SK-MEL-5 (cell line): ENCODE measurements at regions not wholly inside any gene's neighbourhood (a gene's known extent, or its start where the extent isn't known, plus 50 kb on each side); places are given as distances from the start of the nearest gene placed in this dataset.
"Not testable (repeated sequence)": the region's sequence is repeated elsewhere in the genome, so short reads cannot be mapped to it uniquely, and the experiment has no call there.

Experiments used
- DNase-seq: peaks from one replicate; pipeline ENCODE4 v3.0.0-alpha.2; 2016; ENCODE audit warnings: low read depth, low spot score
- in situ Hi-C: cut with HindIII; loops from 2 replicates; pipeline ENCODE4 v1.10.0; 2016; ENCODE audit warnings: low sequenced_read_pairs, high pct_unique_total_duplicates, low pct_unique_long_range_greater_than_20kb

DNA sequence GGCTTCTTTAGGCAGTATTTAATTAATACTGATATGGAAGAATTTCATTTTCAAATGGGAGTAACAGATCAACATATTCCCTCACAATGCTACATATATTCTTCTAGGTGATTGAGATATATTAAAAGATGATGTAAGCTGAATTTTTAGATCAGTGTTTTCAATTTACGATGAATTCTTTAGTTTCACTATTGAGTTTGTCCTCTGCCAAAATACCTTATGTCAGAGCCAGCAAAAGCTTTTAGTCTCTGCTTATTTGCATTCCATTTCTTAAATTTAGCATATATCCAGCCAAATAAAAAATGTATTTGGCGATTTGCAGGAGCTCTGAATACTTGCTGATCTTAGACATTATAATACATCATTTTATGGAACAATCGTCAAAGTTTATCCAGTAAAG, 144.3 kb downstream of the MOSPD2 start:
- in situ Hi-C loops, result no loop called here

DNA sequence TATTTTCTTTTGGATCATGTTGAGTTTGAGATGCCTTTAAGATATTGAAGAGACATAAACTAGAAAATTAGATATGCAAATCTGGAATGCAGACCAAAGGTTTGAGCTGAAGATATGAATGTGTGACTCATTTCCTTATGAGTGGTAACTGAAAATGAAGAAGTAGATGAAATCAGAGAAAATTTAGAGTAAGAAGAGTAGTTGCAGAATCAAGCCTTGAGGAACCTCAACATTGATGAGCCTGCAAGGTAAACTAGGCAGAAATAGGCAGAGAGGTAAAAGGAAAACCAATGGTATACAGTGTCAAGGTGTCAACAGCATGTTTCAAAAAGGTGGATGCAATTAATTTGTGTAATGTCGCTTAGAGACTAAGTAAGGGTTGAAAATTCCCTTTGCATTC, 142.8 kb downstream of the MOSPD2 start:
- in situ Hi-C loops, result no loop called here
- no peak for DNase-seq

More for the DNA sequence above, 144.3 kb downstream of the MOSPD2 start:
- no peak for DNase-seq

DNA sequence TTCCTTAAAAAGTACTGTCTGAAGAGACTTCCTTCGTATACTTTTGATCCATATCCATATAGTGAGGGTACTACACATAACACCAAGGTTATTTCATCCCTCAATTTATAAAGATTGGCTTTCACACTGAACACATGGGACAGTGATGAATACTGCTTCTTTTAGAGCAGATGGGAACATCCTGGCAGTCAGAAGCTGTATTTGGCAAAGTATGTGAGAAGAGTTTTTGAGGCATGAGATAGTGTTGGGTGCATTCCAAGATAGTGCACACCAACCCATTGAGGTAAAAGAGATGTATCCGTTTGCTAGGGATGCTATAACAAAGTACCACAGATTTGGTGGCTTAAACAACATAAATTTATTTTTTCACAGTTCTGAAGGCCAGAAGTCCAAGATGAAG, 141.1 kb downstream of the MOSPD2 start:
- in situ Hi-C loops, result no loop called here
- no peak for DNase-seq

DNA sequence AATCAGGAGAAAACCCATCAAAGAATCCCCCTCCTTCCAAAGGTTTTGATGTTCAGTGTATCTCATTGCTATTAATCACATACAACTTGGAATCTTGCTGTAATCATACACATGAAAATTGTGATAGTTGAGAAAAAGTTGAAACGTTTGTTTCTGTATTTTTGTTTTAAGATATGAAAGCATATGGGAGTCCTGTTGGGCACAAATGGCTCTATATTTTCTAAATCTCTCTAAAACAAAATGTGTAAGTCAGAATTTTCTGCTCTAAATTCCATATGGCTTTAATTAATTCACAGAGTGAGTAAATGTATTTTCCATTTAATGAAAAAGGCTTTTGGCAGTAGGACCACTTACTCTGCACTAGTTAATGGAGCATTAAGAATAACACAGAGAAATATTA, 140.2 kb downstream of the MOSPD2 start:
- DNase-seq, result no peak
- in situ Hi-C loops, result no loop called here

DNA sequence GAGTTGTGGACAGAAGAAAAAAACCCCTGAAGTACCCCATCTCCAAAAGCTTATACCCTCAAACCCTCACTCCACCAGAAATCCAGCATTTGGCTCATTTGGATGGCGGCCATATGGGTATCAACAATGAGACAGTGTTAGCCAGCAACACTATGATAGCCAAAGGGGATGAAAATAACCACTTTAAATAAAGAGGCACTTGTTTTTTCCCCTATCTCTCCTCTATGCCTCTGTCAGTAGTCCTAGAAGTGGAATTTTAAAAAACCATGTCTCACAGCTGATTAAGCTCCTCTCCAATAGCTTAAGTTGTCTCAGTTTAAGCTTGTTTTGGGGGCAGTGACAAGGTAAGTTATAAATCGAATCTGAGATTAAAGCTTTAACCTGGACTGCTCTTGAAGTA, 124.0 kb downstream of the MOSPD2 start:
- in situ Hi-C loops, result no loop called here
- peak; percentile 78 for DNase-seq

DNA sequence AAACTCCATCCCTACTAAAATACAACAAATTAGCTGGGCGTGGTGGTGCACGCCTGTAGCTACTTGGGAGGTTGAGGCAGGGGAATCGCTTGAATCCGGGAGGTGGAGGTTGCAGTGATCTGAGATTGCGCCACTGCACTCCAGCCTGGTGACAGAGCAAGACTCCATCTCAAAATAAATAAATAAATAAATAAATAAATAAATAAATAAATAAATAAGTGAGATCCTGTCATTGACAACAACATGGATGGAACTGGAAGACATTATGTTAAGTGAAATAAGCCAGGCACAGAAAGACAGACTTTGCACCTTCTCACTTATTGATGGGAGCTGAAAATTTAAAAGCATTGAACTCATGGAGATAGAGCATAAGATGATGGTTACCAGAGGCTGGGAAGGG, 111.2 kb downstream of the MOSPD2 start:
- DNase-seq, in situ Hi-C loops: not testable (repeated sequence)
